ENCODE measurements at regions not wholly inside any gene's neighbourhood (a gene's known extent, or its start where the extent isn't known, plus 50 kb on each side); places are given as distances from the start of the nearest gene placed in this dataset.

DNA sequence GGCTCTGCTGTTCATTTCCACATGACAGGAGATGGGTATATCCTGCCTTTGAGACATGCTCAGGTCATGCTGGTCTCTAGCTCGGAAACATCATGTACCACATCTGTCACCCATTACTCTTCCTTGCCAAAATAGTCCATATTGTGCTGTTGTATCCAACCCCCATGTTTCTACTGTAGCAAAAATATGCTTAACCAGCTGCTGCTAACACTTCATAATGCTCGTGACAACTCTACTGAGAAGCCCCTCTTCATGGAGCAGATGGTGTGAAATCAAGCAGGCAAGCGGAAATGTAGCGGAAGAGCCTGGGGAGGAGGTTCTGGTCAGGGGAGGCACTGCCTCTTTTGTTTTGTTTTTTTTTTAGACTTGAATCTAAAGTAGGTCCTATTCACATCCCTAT is 82.9 kb downstream of the NPY start:
- intact Hi-C loops (cut with DNase I) = no loop called here
- H3K4me1 ChIP-seq (ENCODE audit: insufficient read depth) = no peaks in the 10 kb centered on the region
- no peaks in the 10 kb centered on the region for H3K9me3 ChIP-seq
- TF ChIP-seq POLR2A (IDR thresholded peaks at IDR 0.05) = no peak
- no peak for TF ChIP-seq EP300 (IDR thresholded peaks at IDR 0.05)
- TF ChIP-seq, protein P1, sequence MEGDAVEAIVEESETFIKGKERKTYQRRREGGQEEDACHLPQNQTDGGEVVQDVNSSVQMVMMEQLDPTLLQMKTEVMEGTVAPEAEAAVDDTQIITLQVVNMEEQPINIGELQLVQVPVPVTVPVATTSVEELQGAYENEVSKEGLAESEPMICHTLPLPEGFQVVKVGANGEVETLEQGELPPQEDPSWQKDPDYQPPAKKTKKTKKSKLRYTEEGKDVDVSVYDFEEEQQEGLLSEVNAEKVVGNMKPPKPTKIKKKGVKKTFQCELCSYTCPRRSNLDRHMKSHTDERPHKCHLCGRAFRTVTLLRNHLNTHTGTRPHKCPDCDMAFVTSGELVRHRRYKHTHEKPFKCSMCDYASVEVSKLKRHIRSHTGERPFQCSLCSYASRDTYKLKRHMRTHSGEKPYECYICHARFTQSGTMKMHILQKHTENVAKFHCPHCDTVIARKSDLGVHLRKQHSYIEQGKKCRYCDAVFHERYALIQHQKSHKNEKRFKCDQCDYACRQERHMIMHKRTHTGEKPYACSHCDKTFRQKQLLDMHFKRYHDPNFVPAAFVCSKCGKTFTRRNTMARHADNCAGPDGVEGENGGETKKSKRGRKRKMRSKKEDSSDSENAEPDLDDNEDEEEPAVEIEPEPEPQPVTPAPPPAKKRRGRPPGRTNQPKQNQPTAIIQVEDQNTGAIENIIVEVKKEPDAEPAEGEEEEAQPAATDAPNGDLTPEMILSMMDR (IDR thresholded peaks at IDR 0.05) = no peak
- WGBS, 3 donors = 81 to 87% (median 86%) methylated on average over 4 of the region's 4 CpGs
- H3K4me3 ChIP-seq = no peak overlapping the region
- no peaks in the 10 kb centered on the region for H3K36me3 ChIP-seq
- DNase-seq = no peak
- no peak overlapping the region for H3K27ac ChIP-seq
- no peaks in the 10 kb centered on the region for H3K27me3 ChIP-seq

DNA sequence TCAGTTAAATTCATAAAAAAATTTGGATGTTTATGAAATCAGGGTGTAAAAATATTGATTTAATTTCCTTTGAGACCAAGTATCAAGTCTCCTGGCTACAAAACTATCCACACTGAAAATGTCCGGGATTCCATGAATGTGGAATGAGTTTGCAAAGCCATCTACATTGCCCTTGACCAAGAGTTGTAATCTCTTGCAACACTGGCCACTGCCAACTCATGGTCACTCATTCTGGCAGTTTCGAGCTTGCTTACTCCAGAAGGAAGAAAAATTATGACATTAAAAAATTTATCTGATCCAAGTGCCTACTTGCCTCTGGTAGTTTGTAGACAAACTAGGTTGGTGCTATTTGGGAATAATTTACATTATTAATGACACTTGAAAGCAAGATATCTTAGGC is 84.2 kb downstream of the NPY start:
- whole genome bisulfite sequencing, 3 donors = 62 to 81% (median 65%) methylated on average over 2 of the region's 2 CpGs

DNA sequence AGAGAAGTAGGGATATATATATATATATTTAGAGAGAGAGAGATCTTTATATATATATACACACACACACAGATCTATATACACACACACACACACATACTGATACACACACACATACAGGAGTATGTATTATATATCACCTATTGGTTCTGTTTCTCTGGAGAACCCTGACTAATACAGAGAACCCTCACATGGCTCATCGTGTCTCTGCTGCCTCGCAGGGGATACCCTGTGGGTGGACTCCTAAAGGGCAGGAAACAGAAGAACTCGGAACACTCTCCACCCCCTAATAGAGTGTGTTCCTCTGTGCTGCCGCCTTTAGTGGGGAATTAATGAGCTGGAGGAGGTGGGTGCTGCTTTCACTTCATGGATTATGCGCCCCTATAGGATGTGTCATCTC is 86.6 kb downstream of the NPY start:
- TF ChIP-seq POLR2A (IDR thresholded peaks at IDR 0.05) = no peak
- TF ChIP-seq, protein P1 (IDR thresholded peaks at IDR 0.05) = no peak
- Histone ChIP-seq H3K27ac (no peak overlapping the region), H3K4me1 (ENCODE audit: insufficient read depth) (no peaks in the 10 kb centered on the region), H3K27me3 (no peaks in the 10 kb centered on the region), H3K36me3 (no peaks in the 10 kb centered on the region), H3K9me3 (no peaks in the 10 kb centered on the region), H3K4me3 (no peak overlapping the region)
- intact Hi-C loops (cut with DNase I) = no loop called here
- WGBS, 3 donors = 62 to 80% (median 80%) methylated on average over 5 of the region's 5 CpGs
- no peak for DNase-seq

More for the DNA sequence above, 84.2 kb downstream of the NPY start:
- Histone ChIP-seq H3K36me3 (no peaks in the 10 kb centered on the region), H3K4me1 (ENCODE audit: insufficient read depth) (no peaks in the 10 kb centered on the region), H3K9me3 (no peaks in the 10 kb centered on the region), H3K27ac (no peak overlapping the region), H3K27me3 (no peaks in the 10 kb centered on the region), H3K4me3 (no peak overlapping the region)
- intact Hi-C loops (cut with DNase I) = no loop called here
- no peak for TF ChIP-seq POLR2A (IDR thresholded peaks at IDR 0.05)
- TF ChIP-seq, protein P1 (IDR thresholded peaks at IDR 0.05) = no peak
- no peak for TF ChIP-seq EP300 (IDR thresholded peaks at IDR 0.05)
- no peak for DNase-seq

DNA sequence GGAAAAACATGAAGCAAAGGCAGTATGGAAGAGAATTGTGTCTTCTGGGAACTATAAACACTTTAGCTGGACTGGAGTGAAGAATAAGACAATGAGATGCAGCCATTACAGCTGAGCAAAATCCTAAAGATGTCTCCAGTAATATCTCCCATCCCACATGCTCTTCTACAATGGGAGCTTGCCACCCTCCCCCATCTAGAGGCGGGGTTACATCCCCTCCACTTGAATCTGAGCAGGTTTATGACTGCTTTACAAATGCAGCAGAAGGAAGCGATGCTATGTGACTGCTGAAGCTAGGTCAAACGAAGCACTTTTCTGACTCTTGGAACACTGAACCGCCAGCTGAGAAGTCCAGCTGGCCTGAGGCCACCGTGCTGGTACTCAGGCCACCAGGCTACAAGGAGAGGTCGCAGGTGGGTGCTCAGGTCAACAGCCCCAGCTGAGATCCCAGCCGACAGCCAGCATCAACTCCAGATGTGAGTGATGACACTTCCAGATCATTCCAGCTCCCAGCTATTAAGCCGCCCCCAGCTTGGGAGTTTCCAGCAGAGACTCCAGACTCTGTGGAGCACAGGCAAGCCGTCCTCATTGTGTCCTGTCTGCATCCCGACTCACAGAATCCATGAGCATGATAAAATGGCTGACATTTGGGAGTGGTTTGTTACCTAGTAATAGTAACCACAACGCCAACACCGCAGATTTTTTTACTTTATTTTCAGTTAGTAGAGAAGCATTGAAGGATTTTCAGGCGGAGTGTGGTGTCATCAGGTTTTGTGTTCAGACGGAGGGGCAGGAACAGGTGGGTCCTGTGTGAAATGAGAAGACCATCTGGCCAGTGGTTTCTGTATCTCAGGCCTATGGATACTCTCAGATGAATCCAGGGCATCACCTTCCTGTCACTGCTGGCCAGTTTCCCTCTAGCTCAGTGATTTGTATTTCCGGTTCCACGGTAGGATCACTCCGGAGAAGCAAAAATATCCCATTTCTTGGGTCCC is 89.3 kb downstream of the NPY start:
- Histone ChIP-seq H3K36me3 (no peaks in the 10 kb centered on the region), H3K4me3 (no peak overlapping the region), H3K27me3 (no peaks in the 10 kb centered on the region), H3K4me1 (ENCODE audit: insufficient read depth) (no peaks in the 10 kb centered on the region), H3K9me3 (no peaks in the 10 kb centered on the region), H3K27ac (no peak overlapping the region)
- intact Hi-C loops (cut with DNase I) = no loop called here
- TF ChIP-seq, protein P1 (IDR thresholded peaks at IDR 0.05) = no peak
- no peak for TF ChIP-seq POLR2A (IDR thresholded peaks at IDR 0.05)
- TF ChIP-seq EP300 (IDR thresholded peaks at IDR 0.05) = no peak
- WGBS, 3 donors = 66 to 74% (median 69%) methylated on average over 17 of the region's 17 CpGs
- no peak for DNase-seq

Measured in ovary (tissue), 7 donors.